Endothelial cell of umbilical vein (primary cell): ENCODE measurements at regions not wholly inside any gene's neighbourhood (a gene's known extent, or its start where the extent isn't known, plus 50 kb on each side); places are given as distances from the start of the nearest gene placed in this dataset.

Experiments used
- BruUV-seq: library from RNA; stranded (reverse); fragments of 400-500 nt; replicated peaks from 2 replicates; lab custom pipeline; 2021; lab: Mats Ljungman, UMichigan
- CTCF ChIA-PET: fragments of 300-600, 350-600 bp; sonication (Branson Sonifier 250); formaldehyde crosslinking; loops from one replicate; lab custom pipeline; 2021; ENCODE audit warnings: antibody characterized with exemption, inconsistent platforms; lab: Charles Lee
- POLR2A ChIA-PET: fragments of 300-600, 350-600 bp; sonication (Branson Sonifier 250); formaldehyde crosslinking; loops from one replicate; lab custom pipeline; 2021; ENCODE audit warnings: antibody characterized with exemption, inconsistent platforms; lab: Charles Lee
- DNase-seq: peaks from one replicate; pipeline ENCODE4 v3.0.0-alpha.2; 2011; ENCODE audit warnings: low read depth, low spot score
- FAIRE-seq: peaks from 2 replicates; lab custom pipeline; 2011; peaks lifted over from hg19 to GRCh38; lab: Jason Lieb, UNC
- H2AFZ ChIP-seq: 2 replicates; pipeline ENCODE4 v1.6.0; 2012; ENCODE audit warnings: low read depth, low read length, control low read depth, inconsistent platforms
- H3K27ac ChIP-seq: 2 replicates; pipeline ENCODE4 v1.5.1; 2011; ENCODE audit warnings: low read depth, mild to moderate bottlenecking, control low read depth, low read length, moderate library complexity; ENCODE audit not compliant: insufficient read depth
- H3K27me3 ChIP-seq, 2 experiments: 2 replicates each; pipeline versions ENCODE4 v1.6.0 to v1.6.1; 2011; ENCODE audit warnings: low read length in 2 of 2, mixed read lengths in 1 of 2; ENCODE audit not compliant: control insufficient read depth in 2 of 2, insufficient read depth in 2 of 2
- H3K36me3 ChIP-seq, 2 experiments: 2 replicates in 1 of 2; 3 replicates in 1 of 2; pipeline ENCODE4 v1.5.1; 2011; ENCODE audit warnings: low read length in 2 of 2, mild to moderate bottlenecking in 1 of 2, moderate library complexity in 1 of 2; ENCODE audit not compliant: control insufficient read depth in 2 of 2, insufficient read depth in 2 of 2; ENCODE audit errors: extremely low read depth in 1 of 2
- H3K4me1 ChIP-seq: 3 replicates; pipeline ENCODE4 v1.5.1; 2011; ENCODE audit warnings: mild to moderate bottlenecking, low read length; ENCODE audit not compliant: control insufficient read depth, insufficient read depth; ENCODE audit errors: extremely low read depth
- H3K4me2 ChIP-seq: 2 replicates; pipeline ENCODE4 v1.6.1; 2011; ENCODE audit warnings: low read length, control low read depth, mixed read lengths; ENCODE audit not compliant: insufficient read depth
- H3K4me3 ChIP-seq, 3 experiments: fragments of 200-600 bp in 1 of 3; sonication (generic), shearing (Covaris generic) in 1 of 3; replicated peaks in 1 of 3; 2 replicates each; pipeline ENCODE4 v1.5.1; 2011 to 2016; ENCODE audit warnings: control low read depth in 3 of 3, low read length in 3 of 3, mild to moderate bottlenecking in 2 of 3, inconsistent platforms in 1 of 3, low read depth in 1 of 3, moderate library complexity in 1 of 3; ENCODE audit not compliant: insufficient read depth in 1 of 3
- H3K79me2 ChIP-seq: 2 replicates; pipeline ENCODE4 v1.6.0; 2012; ENCODE audit warnings: low read length, inconsistent platforms; ENCODE audit not compliant: control insufficient read depth, insufficient read depth
- H3K9ac ChIP-seq: replicated peaks from 2 replicates; pipeline ENCODE3; 2011; ENCODE audit warnings: low read length, control low read depth; ENCODE audit not compliant: insufficient read depth; ENCODE audit errors: extremely low read depth
- H3K9me1 ChIP-seq: replicated peaks from 3 replicates; pipeline ENCODE4 v1.6.0; 2011; ENCODE audit warnings: mild to moderate bottlenecking, low read length; ENCODE audit not compliant: control insufficient read depth, insufficient read depth; ENCODE audit errors: extremely low read depth
- H3K9me3 ChIP-seq: replicated peaks from 2 replicates; pipeline ENCODE4 v1.5.1; 2012; ENCODE audit warnings: low read length, inconsistent platforms; ENCODE audit not compliant: control insufficient read depth, insufficient read depth
- H4K20me1 ChIP-seq: replicated peaks from 2 replicates; pipeline ENCODE3; 2011; ENCODE audit warnings: mild to moderate bottlenecking, low read length; ENCODE audit not compliant: control insufficient read depth, insufficient read depth; ENCODE audit errors: extremely low read depth
- POLR2AphosphoS5 ChIP-seq: IDR thresholded peaks from 2 replicates; pipeline ENCODE4 v1.6.1; 2012; ENCODE audit warnings: low read depth, mild to moderate bottlenecking, control low read depth, low read length, moderate library complexity; ENCODE audit not compliant: insufficient read depth
- dilution Hi-C: fragments of 300-500 bp; cut with MboI; formaldehyde crosslinking; loops from one replicate; pipeline ENCODE4 v1.15.0; 2019; ENCODE audit warnings: low sequenced_read_pairs; ENCODE audit not compliant: extremely low pct_ligation_motif_present
- intact Hi-C: fragments of 100-400 bp; cut with micrococcal nuclease; formaldehyde crosslinking; loops from one replicate; pipeline ENCODE4 v1.10.0; 2022
- TF ChIP-seq, protein P1 (sequence below), 2 donors: IDR thresholded peaks; 1 replicate in 1 of 2; 2 replicates in 1 of 2; pipeline ENCODE4 v1.5.1; 2011; ENCODE audit warnings: low read length in 2 of 2, mild to moderate bottlenecking in 2 of 2, moderate library complexity in 2 of 2, control low read depth in 1 of 2, inconsistent platforms in 1 of 2, low read depth in 1 of 2; ENCODE audit not compliant: insufficient read depth in 1 of 2; ENCODE audit errors: extremely low read depth in 1 of 2

DNA sequence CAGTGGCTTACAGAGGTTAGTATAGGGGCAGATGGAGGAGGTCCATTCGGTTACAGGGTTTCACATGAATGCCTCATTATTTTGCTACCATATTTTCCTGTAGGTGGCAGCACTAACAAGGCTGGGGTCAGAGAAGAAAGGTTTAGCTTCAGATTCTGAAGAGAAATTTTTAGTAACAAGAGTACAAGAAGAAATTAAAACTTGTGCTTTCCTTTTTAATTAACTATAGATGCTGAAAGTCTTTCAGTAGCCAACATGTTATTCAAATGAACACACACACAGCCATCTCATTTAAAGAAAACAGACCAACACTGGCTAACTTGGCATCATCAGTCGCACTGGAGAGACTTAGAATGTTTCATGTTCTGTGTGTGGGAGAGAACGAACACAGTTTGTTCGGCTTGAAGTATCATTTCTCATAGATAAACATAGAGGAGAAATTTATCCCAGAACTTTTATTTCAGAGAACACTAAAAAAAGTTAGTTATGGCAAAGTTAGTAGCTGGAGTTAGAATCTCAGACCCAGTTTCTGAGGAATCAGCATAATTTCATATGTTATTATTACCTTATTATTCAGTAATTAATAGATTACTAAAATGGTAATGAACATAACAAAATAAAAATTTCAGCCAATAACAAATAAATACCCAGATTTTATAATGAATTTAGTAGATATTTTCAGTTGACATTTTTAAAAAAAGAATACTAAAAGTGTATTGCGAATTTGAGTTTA lies 314.0 kb upstream of the RSPO3 start:
- peaks cover 9% of the 10 kb centered on the region for H3K4me1 ChIP-seq
- dilution Hi-C loops, result loop anchor here (25.0 kb wide), 1 partner anchor 108 kb away; no protein-coding TSS in a partner anchor

More for the DNA sequence above, 314.0 kb upstream of the RSPO3 start:
- intact Hi-C loops, result loop anchor here (1.0 to 5.0 kb wide), 10 partner anchors 85 to 807 kb away; partner anchors contain the start of gene RNF146
- no peak for TF ChIP-seq POLR2AphosphoS5
- TF ChIP-seq, protein P1, sequence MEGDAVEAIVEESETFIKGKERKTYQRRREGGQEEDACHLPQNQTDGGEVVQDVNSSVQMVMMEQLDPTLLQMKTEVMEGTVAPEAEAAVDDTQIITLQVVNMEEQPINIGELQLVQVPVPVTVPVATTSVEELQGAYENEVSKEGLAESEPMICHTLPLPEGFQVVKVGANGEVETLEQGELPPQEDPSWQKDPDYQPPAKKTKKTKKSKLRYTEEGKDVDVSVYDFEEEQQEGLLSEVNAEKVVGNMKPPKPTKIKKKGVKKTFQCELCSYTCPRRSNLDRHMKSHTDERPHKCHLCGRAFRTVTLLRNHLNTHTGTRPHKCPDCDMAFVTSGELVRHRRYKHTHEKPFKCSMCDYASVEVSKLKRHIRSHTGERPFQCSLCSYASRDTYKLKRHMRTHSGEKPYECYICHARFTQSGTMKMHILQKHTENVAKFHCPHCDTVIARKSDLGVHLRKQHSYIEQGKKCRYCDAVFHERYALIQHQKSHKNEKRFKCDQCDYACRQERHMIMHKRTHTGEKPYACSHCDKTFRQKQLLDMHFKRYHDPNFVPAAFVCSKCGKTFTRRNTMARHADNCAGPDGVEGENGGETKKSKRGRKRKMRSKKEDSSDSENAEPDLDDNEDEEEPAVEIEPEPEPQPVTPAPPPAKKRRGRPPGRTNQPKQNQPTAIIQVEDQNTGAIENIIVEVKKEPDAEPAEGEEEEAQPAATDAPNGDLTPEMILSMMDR (IDR thresholded peaks at IDR 0.05; ENCODE audit: extremely low read depth in 1 of 2, insufficient read depth in 1 of 2, low read depth in 1 of 2, low read length in 2 of 2), result peak; percentile 63 to 66
- Histone ChIP-seq H4K20me1 (no peaks in the 10 kb centered on the region), H3K79me2 (no peaks in the 10 kb centered on the region), H3K4me3 (no peak overlapping the region), H3K36me3 (no peaks in the 10 kb centered on the region), H3K27me3 (no peaks in the 10 kb centered on the region), H3K9me3 (no peaks in the 10 kb centered on the region), H3K27ac (no peak overlapping the region), H3K9me1 (no peaks in the 10 kb centered on the region), H3K9ac (no peak overlapping the region), H3K4me2 (peak overlapping the region; percentile 29), H2AFZ (peak overlapping the region; percentile 71)
- DNase-seq, result peak; percentile 77
- ChIA-PET POLR2A (no interaction called here), CTCF (interaction anchor here (0.6 to 3.9 kb wide), 72 partner anchors 9 to 809 kb away, joined by 3 to 50 read pairs (median 4); partner anchors contain the start of genes RNF146 and RSPO3)
- peak; percentile 31 for FAIRE-seq
- no TSS peak for BruUV-seq
